ENCODE measurements at regions not wholly inside any gene's neighbourhood (a gene's known extent, or its start where the extent isn't known, plus 50 kb on each side); places are given as distances from the start of the nearest gene placed in this dataset.

- intact Hi-C loops (cut with DNase I) = no loop called here
- ATAC-seq (ENCODE audit: poor library complexity) (no peak), DNase-seq (no peak)
These were observed 139.1 kb downstream of the VAPA start for GRCh38 chr18:10052871-10053270.

- ATAC-seq (ENCODE audit: poor library complexity) = no peak
- no peak for DNase-seq
- intact Hi-C loops (cut with DNase I) = no loop called here
These were observed 140.0 kb downstream of the VAPA start for GRCh38 chr18:10053861-10054260.

GRCh38 chr18:10054366-10054765 lies 140.6 kb downstream of the VAPA start:
- DNase-seq (no peak), ATAC-seq (ENCODE audit: poor library complexity) (no peak)
- intact Hi-C loops (cut with DNase I) = no loop called here

- DNase-seq (no peak), ATAC-seq (ENCODE audit: poor library complexity) (no peak)
- intact Hi-C loops (cut with DNase I) = no loop called here
These were observed 141.4 kb downstream of the VAPA start for GRCh38 chr18:10055125-10055750.

- ATAC-seq (ENCODE audit: poor library complexity) (no peak), DNase-seq (no peak)
- intact Hi-C loops (cut with DNase I) = no loop called here
These were observed 142.7 kb downstream of the VAPA start for GRCh38 chr18:10056506-10056905.

GRCh38 chr18:10057401-10057893 lies 143.6 kb downstream of the VAPA start:
- no peak for DNase-seq
- intact Hi-C loops (cut with DNase I) = no loop called here
- ATAC-seq (ENCODE audit: poor library complexity) = peak; percentile 11

- ATAC-seq (ENCODE audit: poor library complexity) (peak; percentile 20), DNase-seq (no peak)
- intact Hi-C loops (cut with DNase I) = no loop called here
These were observed 144.3 kb downstream of the VAPA start for GRCh38 chr18:10057894-10058791.

- DNase-seq (peak; percentile 56), ATAC-seq (ENCODE audit: poor library complexity) (peak; percentile 24)
These were observed 146.0 kb downstream of the VAPA start for GRCh38 chr18:10059610-10060468.

GRCh38 chr18:10060469-10060782 lies 146.6 kb downstream of the VAPA start:
- intact Hi-C loops (cut with DNase I) = no loop called here
- DNase-seq (peak; percentile 55), ATAC-seq (ENCODE audit: poor library complexity) (peak; percentile 7)

More at GRCh38 chr18:10059610-10060468, 146.0 kb downstream of the VAPA start:
- intact Hi-C loops (cut with DNase I) = no loop called here

- DNase-seq = no peak
- no peak for ATAC-seq (ENCODE audit: poor library complexity)
- intact Hi-C loops (cut with DNase I) = no loop called here
These were observed 147.0 kb downstream of the VAPA start for GRCh38 chr18:10060841-10061240.

GRCh38 chr18:10061566-10062140 lies 147.8 kb downstream of the VAPA start:
- ATAC-seq (ENCODE audit: poor library complexity) (no peak), DNase-seq (no peak)
- intact Hi-C loops (cut with DNase I) = no loop called here

- DNase-seq (no peak), ATAC-seq (ENCODE audit: poor library complexity) (peak; percentile 5)
- intact Hi-C loops (cut with DNase I) = no loop called here
These were observed 148.8 kb downstream of the VAPA start for GRCh38 chr18:10062302-10063300.

- intact Hi-C loops (cut with DNase I) = no loop called here
- ATAC-seq (ENCODE audit: poor library complexity) = no peak
- no peak for DNase-seq
These were observed 149.7 kb downstream of the VAPA start for GRCh38 chr18:10063489-10063888.

- peak; percentile 81 for ATAC-seq (ENCODE audit: poor library complexity)
- intact Hi-C loops (cut with DNase I) = no loop called here
- peak; percentile 50 for DNase-seq
These were observed 150.5 kb downstream of the VAPA start for GRCh38 chr18:10064267-10064666.

- intact Hi-C loops (cut with DNase I) = no loop called here
- DNase-seq (no peak), ATAC-seq (ENCODE audit: poor library complexity) (no peak)
These were observed 151.5 kb downstream of the VAPA start for GRCh38 chr18:10065296-10065695.

- intact Hi-C loops (cut with DNase I) = no loop called here
- DNase-seq (no peak), ATAC-seq (ENCODE audit: poor library complexity) (no peak)
These were observed 154.1 kb downstream of the VAPA start for GRCh38 chr18:10067670-10068659.

Data from Right ventricle myocardium superior (tissue), 1 donor.